ENCODE measurements at regions not wholly inside any gene's neighbourhood (a gene's known extent, or its start where the extent isn't known, plus 50 kb on each side); places are given as distances from the start of the nearest gene placed in this dataset.

DNA sequence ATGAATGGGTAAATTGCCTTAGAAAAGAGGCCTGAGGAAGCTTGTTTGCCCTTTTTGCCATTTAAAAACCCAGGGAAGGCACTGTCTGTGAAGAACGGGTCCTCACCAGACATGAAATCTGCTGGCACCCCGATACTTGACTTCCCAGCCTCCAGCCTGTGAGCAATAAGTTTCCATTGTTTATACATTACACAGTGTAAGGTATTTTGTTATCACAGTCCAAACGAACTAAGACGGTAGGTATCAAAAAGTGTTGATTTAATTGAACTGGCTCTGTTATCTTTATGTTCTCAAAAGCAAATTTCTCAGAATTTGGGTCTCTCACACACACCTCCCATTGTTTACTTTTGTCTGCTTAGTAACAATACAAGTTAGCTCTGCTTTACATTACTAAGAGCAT is 181.1 kb upstream of the MARCKS start:
- Mint-ChIP-seq H3K27me3 (ENCODE audit: unreplicated experiment) (no peaks in the 10 kb centered on the region), H3K27ac (ENCODE audit: unreplicated experiment) (no peak overlapping the region), H3K36me3 (ENCODE audit: unreplicated experiment) (no peaks in the 10 kb centered on the region), H3K9me3 (ENCODE audit: unreplicated experiment) (no peaks in the 10 kb centered on the region), H3K4me3 (ENCODE audit: unreplicated experiment) (no peak overlapping the region), H3K4me1 (ENCODE audit: unreplicated experiment) (no peaks in the 10 kb centered on the region)
- no peak for DNase-seq (ENCODE audit: extremely low spot score, unreplicated experiment)
- TF ChIP-seq CTCF (IDR thresholded peaks at IDR 0.05), result no peak

DNA sequence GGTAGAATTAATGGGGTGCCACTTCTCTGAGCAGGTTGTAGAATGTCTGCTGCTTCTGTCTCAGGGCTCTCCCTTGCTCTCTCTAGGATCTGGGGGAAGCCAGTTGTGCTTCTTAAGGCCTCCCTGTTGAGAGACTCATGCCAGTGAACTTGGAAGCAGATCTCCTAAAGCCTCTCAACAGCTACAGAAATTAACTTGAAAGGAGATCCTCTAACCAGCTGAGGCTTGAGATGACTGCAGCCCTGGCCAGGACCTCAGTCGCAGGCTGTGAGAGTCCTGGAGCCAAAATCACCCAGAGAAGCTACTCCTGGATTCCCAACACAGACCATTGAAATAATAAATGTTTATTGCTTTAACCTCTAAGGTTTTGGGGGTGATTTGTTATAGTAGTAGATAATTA is 180.2 kb upstream of the MARCKS start:
- Mint-ChIP-seq H3K4me3 (ENCODE audit: unreplicated experiment) (no peak overlapping the region), H3K4me1 (ENCODE audit: unreplicated experiment) (no peaks in the 10 kb centered on the region), H3K36me3 (ENCODE audit: unreplicated experiment) (no peaks in the 10 kb centered on the region), H3K27ac (ENCODE audit: unreplicated experiment) (no peak overlapping the region), H3K27me3 (ENCODE audit: unreplicated experiment) (no peaks in the 10 kb centered on the region), H3K9me3 (ENCODE audit: unreplicated experiment) (no peaks in the 10 kb centered on the region)
- no peak for DNase-seq (ENCODE audit: extremely low spot score, unreplicated experiment)
- TF ChIP-seq CTCF (IDR thresholded peaks at IDR 0.05), result no peak

DNA sequence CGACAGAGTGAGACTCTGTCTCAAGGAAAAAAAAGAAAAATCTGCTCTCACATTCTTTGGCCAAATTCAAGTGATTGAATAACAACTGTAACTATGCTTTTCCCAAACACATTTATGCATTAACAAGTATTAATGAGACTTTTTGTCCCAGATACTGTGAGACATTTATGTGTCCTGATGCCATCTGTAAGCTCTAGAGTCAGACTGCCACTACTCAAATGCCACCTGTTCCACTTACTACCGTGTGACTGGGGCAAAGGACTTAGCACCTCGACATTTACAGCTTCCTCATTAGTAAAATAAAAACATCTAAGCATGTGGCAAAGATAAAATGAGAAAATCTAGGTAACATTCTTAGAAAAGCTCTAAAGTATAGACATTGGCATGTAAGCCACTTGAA is 178.1 kb upstream of the MARCKS start:
- H3K4me3 Mint-ChIP-seq (ENCODE audit: unreplicated experiment), result no peak overlapping the region
- H3K27me3 Mint-ChIP-seq (ENCODE audit: unreplicated experiment), result no peaks in the 10 kb centered on the region
- no peak overlapping the region for H3K27ac Mint-ChIP-seq (ENCODE audit: unreplicated experiment)
- no peak for DNase-seq (ENCODE audit: extremely low spot score, unreplicated experiment)
- TF ChIP-seq CTCF (IDR thresholded peaks at IDR 0.05), result no peak
- no peaks in the 10 kb centered on the region for H3K4me1 Mint-ChIP-seq (ENCODE audit: unreplicated experiment)
- no peaks in the 10 kb centered on the region for H3K36me3 Mint-ChIP-seq (ENCODE audit: unreplicated experiment)
- no peaks in the 10 kb centered on the region for H3K9me3 Mint-ChIP-seq (ENCODE audit: unreplicated experiment)

DNA sequence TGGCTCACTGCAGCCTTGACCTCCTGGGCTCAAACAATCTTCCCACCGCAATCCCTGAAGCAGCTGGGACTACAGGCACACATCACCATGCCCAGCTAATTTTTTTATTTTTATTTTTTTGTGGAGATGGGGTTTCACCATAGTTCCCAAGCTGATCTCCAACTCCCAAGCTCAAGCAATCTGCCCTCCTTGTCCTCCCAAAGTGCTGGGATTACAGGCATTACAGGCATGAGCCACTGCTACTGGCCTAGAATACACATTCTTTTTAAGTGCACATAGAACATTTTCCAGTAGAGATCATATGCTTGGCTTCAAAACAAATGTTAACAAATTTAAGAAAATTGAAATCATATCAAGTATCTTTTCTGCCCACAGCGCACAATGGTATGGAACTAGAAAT is 176.8 kb upstream of the MARCKS start:
- TF ChIP-seq CTCF (IDR thresholded peaks at IDR 0.05), result no peak
- Mint-ChIP-seq H3K4me3 (ENCODE audit: unreplicated experiment) (no peak overlapping the region), H3K27me3 (ENCODE audit: unreplicated experiment) (no peaks in the 10 kb centered on the region), H3K36me3 (ENCODE audit: unreplicated experiment) (no peaks in the 10 kb centered on the region), H3K9me3 (ENCODE audit: unreplicated experiment) (no peaks in the 10 kb centered on the region), H3K4me1 (ENCODE audit: unreplicated experiment) (no peaks in the 10 kb centered on the region), H3K27ac (ENCODE audit: unreplicated experiment) (no peak overlapping the region)
- DNase-seq (ENCODE audit: extremely low spot score, unreplicated experiment), result no peak

GRCh38 chr6:113683968-113684367 is 173.2 kb upstream of the MARCKS start:
- H3K9me3 Mint-ChIP-seq (ENCODE audit: unreplicated experiment), result no peaks in the 10 kb centered on the region
- no peaks in the 10 kb centered on the region for H3K4me1 Mint-ChIP-seq (ENCODE audit: unreplicated experiment)
- H3K4me3 Mint-ChIP-seq (ENCODE audit: unreplicated experiment), result no peak overlapping the region
- H3K27ac Mint-ChIP-seq (ENCODE audit: unreplicated experiment), result no peak overlapping the region
- no peaks in the 10 kb centered on the region for H3K36me3 Mint-ChIP-seq (ENCODE audit: unreplicated experiment)
- TF ChIP-seq CTCF (IDR thresholded peaks at IDR 0.05), result no peak
- DNase-seq (ENCODE audit: extremely low spot score, unreplicated experiment), result no peak
- no peaks in the 10 kb centered on the region for H3K27me3 Mint-ChIP-seq (ENCODE audit: unreplicated experiment)

Data from osteocyte (in vitro differentiated cells).